HG03025 (cell line): ENCODE measurements at regions not wholly inside any gene's neighbourhood (a gene's known extent, or its start where the extent isn't known, plus 50 kb on each side); places are given as distances from the start of the nearest gene placed in this dataset.

ENCODE experiments used
- ATAC-seq: cut with Tn5 transposase; IDR thresholded peaks from one replicate; pipeline ENCODE4 v1.9.1; 2021; ENCODE audit warnings: mild to moderate bottlenecking, moderate library complexity; ENCODE audit not compliant: unreplicated experiment, low FRiP score

- no peak for ATAC-seq
Observed at GRCh38 chr21:17903929-17904639, 84.9 kb upstream of the C21orf91 start.

GRCh38 chr21:17903029-17903806, 84.1 kb upstream of the C21orf91 start:
- no peak for ATAC-seq

GRCh38 chr21:17901458-17902079, 82.4 kb upstream of the C21orf91 start:
- ATAC-seq: no peak

GRCh38 chr21:17900990-17901385, 81.8 kb upstream of the C21orf91 start:
- ATAC-seq: no peak

- no peak for ATAC-seq
Observed at GRCh38 chr21:17900281-17900989, 81.3 kb upstream of the C21orf91 start.

- no peak for ATAC-seq
Observed at GRCh38 chr21:17889171-17889570, 70.0 kb upstream of the C21orf91 start.

- ATAC-seq: no peak
Observed at GRCh38 chr21:17869115-17869514, 50.0 kb upstream of the C21orf91 start.
